HG03066 (cell line): ENCODE measurements at regions not wholly inside any gene's neighbourhood (a gene's known extent, or its start where the extent isn't known, plus 50 kb on each side); places are given as distances from the start of the nearest gene placed in this dataset.

Source experiments
- ATAC-seq: cut with Tn5 transposase; IDR thresholded peaks from one replicate; pipeline ENCODE4 v1.9.1; 2021; ENCODE audit warnings: low read depth; ENCODE audit not compliant: unreplicated experiment

DNA sequence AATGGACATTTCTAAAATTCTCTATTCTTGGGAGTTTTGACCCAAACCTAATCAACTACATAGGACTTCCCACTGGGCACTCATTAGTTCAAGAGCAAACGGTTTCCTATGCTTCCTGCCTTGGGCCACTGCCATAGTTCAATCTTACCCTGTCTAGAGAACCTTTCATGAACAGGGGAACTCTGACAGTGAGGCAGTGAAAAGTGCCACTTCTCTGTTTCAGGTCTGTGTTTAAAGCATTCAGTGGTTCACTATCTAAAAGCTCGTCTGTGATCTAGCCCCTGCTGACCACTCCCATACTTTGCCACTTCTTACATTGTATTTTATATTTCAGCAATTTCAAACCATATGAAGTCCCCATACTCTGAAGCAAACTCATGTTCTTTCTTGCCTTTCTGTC lies 122.7 kb upstream of the IGF1 start:
- ATAC-seq, result no peak

DNA sequence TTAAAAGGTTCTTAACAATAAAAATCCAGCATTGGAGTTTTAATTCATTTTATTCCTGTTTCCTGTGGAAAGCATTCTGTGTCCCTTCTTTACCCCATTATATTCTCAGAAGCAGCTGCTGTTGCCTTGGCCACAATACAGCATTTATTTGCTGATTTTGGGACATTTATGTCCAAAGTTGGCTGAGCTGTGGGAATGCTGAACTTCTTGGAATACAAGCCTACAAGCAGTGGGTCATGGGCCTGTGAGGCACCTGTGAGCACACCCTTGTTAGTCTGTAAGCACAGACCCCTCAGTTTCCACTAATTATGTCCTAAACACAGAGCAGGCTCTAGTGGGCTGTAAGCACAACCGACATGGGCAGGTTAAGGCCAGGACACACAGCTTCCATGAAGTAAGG lies 122.2 kb upstream of the IGF1 start:
- no peak for ATAC-seq

DNA sequence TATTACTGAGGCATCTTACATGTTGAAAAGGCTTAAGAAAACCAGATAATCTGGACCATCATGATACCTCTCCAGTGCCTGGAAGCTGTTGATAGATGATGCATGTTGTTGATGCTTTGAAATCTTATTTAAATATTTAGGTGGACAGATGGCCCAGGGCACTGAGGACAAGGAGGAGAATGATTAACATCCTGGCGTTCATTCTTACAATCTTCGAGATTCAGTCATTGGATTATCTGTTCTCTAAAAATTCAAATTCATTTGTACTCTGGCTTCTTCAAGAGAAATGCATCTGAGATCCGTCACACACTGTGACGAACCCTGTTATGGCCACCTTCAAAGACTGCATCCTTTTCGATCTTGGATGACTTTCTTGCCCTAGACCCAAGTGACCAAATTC lies 121.3 kb upstream of the IGF1 start:
- ATAC-seq, result no peak

DNA sequence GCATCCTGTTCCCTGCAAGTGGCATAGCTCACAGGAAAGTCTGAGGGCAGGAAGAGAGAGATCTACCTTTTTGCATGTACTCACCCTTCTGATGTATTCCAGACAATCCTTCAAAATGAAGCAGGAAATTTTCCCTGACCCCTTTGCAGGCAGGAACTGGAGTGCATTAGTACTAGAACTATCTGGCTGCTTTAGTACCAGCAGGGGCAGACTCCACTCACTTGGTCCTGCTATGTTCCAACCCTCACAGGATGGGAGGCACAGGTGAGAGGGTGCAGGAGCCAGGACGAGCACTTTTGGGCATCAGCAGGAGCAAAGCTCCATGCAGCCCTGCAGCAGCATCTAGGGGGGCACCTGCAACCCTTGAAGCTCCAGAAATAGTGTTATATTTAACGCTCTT lies 116.3 kb upstream of the IGF1 start:
- ATAC-seq, result no peak

DNA sequence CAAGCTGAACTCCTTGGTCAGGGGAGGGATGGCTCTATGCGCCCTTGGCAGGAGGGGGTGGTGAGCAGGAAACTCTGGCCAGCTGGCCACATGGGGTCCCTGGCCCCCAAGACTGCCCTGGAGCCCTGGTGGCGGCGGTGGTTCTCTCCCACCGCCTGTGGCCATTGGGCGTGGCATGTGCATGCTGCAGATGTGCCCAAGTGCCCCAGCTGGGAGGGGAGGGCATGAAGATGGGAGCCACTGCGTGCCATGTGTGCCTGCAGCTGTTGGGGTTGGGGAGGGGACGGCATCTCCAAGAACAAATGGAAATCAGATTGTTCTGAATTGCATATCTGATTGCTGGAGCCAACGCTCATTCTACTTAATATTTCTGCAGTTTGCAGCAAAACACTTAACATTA lies 115.7 kb upstream of the IGF1 start:
- no peak for ATAC-seq

DNA sequence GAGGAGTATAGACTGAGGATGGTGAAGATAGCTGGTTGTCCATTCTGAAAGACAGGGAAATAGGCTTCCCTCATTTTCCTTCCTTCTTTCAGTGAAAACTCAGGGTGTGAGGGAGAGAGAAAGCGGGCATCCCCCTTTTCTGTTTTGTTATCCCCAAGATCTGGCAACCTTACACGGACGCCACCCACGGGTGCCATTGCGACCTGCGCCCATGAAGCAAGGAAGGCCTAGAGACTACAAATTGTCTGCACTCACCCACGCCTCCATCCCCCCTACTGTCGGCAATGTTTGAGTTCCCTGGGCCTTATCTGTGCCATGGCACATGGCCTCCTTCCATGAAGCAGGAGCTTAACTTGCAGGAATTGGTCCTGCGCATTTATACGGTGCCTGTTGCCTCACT lies 115.0 kb upstream of the IGF1 start:
- ATAC-seq, result no peak

DNA sequence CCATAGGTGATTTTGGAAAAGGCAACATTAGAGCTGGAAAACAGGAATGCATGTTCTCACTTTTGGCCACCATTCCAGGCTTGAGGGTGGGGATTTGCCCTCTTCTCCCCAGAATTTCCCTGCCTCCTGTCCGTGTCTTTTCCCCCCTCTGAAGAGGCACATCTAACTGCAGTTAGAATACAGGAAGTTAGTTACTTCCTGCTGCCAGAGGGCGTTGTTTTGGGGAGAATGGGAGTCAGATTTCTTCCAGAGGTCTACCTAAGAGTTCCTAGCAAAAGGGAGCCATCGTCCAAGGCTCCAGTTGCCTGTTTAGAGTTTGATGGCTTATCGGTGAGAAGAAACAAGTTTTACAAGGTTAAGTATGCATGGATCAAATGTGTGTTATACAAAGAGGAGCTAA lies 112.8 kb upstream of the IGF1 start:
- ATAC-seq, result no peak

DNA sequence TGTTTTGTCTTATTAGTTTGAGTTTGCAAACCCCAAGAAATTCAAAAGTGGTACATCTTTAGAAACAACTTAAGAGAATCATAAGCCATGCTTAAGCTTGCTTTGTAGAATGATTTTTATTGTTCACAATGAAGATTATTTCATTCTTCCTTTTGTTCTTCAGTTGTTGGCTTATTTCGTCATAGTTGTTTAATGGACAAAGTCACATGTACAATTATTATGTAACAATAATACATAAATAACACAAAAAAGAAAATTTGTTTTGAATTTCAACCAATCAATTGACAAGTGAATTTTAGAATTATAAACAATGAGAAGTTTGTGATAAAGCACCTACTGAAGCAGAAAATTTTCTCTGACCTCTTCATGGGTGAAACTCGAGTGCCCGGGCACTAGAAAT lies 111.8 kb upstream of the IGF1 start:
- no peak for ATAC-seq

DNA sequence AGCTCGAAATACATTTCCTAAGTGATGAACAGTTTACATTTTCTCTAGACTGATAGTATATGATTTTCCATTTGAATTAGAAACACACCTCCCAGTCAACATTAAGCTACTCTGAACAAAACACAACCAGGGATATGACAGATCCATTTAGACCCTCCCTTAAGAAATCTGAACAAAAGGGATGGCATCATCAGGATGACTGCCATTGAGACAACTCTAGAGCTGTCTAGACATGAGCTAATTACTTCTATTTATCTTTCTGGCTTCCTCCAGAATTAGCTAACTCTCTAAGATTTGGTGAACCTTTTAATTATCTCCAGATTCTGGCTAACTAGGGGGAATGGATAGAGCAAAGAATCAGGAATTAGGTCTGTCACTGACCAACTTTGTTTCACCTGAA lies 92.9 kb upstream of the IGF1 start:
- no peak for ATAC-seq

DNA sequence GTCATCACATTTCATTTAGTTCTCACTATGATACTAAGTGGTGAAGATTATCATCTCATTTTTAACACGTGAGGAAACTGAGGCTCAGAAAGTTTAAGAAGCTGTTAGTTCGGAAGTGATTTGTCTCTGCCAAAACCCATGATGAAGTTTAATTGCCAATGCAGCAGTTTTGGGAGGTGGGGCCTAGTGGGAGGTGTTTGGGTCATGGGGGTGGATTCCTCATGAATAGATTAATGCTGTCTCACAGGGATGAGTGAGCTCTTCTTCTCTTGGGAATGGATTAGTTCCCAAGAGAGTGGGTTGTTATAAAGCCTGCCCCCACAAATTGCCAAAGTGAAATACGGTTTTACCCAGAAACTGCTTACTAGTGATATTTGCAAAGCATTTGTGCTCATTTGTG lies 91.5 kb upstream of the IGF1 start:
- ATAC-seq, result no peak

DNA sequence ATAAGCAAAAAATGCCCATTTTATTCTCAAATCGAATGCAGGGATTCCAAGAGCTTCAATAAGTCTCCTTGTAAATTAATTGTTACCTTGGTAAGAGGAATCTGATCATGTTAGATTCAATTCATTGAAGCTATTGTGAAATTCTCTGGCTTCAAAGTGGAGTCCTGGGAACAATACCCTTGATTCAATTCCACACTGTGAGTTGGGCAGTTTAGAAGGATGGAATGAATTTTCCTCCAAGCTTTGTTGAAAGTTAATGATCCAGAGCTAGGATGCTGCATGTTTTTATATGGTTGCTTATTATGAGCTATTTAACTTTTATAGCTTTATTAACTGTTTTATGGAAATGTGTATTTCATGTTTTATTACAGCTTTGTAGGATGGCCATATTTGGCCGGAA lies 89.9 kb upstream of the IGF1 start:
- ATAC-seq, result no peak

DNA sequence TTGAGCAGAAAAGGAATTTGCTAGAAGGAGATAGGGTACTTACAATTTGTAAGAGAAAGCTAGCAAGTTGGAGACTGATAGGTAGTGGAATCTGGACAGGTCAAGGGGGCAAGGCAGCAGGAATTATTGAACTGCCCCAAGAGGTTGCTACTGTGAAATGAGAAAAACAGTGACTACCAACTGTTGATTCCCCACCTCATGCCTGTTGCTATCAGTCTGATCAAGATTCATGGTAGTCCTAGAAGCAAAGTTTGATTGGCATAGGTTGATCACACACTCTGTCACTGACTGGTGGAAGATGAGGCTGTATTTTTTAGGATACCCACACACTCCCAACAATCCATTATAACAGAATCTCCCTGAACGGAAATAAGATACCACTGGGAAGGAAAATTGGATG lies 89.4 kb upstream of the IGF1 start:
- no peak for ATAC-seq

DNA sequence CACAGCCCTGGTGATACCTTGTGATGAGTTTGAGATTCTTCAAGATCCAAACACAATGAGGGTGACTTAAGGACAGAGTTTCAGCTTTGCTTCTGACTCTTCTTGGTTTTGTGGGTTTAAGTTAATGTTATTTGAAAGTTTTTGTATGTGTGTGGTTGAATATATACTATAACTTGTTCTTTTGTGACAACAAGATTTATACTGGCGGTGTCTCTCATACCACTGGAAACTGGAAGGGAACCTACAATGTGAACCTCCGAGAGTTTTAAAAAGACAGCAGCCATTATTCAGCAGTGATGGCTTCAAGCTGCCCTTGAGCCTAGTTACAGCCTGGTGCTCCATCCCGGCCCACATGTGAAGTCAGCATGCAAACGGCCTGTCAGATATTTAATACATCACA lies 87.9 kb upstream of the IGF1 start:
- no peak for ATAC-seq

DNA sequence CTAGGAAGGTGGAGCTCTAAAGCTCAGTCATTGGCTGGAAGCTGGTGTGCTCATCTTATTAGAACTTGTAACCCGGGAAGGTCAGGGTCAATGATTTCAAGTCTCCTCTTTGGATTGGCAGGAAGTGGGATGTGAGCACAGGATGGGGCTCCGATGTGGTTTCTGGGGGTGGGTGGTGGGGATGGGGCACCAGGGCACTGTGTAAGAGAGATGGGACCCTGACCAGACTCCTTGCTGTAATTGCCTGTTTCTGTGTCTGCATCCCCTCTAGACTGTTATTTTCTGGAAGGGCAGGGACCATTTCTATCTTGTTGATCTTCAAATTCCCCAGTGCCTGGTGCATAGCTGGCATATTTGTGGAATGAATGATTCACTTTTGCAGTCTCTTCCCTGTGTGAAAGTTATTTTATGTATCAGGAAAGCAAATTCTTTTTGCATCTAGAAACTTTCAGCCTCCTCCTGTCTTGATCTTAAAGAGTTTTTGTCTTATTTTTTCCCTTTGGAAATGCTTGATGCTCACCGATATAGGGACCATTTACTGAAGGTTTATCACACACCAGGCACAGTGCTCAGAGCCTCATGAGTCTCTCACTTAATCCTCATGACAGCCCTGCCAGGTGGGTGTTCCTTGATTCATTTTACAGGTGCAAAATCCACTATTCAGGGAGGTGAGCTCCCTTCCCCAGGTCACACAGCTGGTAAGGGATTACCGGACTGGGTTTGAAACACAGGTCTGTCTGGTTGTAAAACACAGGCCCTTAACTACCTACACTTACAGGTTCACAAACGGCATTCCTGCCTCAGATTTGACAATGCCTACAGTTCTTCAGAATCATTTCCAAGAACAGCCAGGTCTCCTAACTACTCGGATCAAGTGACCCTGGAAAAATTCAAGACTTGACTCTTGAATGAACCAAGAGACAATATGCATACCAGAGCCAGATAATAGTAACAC lies 86.9 kb upstream of the IGF1 start:
- ATAC-seq, result no peak

DNA sequence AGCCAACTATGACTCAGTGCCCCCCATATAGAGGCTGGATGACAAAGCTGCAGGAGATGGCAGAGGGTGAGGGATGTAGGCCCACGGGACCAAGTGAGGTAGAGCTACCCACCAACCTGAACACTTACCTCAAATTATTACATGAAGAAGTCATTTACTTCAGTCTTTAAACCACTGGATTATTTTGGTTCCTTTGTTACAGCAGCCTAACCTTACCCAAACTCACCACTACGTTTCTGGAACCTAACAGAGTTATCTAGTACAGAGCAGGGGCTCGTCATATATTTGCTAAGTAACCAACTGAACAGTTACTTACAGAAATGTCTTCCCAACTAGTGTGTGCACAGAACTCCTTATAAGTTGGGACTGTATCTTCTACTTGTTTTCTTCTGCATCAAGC lies 85.2 kb upstream of the IGF1 start:
- ATAC-seq, result no peak

DNA sequence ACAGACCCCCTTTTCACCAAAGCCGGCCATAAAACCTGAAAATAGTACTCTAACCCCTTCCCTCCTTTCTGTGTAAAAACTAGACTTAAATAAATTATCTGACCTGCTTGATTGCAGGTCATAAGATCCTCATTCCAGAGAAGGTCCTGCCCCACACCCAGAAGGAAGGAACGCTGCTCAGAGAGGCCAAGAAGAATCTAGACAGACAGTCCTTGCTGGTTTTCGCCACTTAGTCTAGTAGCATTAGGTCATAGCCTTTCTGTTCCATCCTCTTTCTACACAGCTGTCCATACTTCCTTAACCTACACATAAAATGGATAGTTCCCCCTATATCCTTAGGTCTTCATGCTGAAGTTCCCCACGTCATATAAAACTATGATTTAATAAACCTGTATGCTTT lies 83.7 kb upstream of the IGF1 start:
- ATAC-seq, result no peak

DNA sequence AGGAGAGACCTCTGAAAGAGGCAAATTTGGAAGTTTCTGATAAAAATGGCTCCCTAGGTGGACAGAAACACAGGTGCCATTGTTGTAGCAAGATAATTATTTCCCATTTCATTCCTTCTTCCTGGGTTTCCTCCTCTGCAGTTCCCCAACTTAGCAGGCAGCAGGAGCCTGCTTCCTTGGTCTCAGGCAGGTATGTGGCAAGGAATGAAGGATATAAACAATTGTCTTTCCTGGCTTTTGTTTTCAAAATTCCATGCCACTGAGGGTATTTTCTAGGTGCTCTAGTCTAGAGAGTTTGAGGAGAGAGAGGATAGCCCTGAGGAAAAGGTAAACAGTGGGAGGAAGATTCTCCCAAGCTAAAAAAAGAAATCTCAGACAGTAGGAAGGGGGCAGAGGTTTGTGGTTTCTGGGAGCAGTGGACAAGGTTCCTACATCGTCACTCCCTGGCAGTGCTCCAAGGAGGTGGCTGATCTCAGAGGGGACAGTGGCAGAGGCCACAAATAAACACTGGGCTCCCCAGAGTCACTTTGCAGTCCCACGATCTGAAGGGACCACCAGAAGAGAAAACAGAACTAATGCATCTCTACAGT lies 82.6 kb upstream of the IGF1 start:
- ATAC-seq, result no peak

DNA sequence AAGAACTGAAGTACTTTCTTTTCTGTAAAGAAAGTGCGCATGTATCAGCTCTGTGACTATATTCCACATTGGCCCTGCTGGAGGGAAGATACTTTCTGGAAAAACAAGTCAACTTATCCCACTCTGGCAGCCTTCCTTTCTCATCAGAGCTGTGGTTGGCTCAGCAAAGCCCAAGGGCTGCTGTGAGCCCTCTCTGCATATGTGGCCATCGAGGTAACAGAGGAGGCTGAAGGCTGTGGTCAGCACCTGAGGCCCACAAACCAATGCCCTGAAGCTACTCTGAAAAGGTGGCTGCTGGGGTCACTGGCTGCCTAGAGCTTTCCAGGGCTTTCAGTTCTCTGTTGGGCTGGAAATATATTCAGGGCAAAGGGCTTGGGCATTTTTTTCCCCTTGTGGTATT lies 70.8 kb upstream of the IGF1 start:
- ATAC-seq, result no peak

DNA sequence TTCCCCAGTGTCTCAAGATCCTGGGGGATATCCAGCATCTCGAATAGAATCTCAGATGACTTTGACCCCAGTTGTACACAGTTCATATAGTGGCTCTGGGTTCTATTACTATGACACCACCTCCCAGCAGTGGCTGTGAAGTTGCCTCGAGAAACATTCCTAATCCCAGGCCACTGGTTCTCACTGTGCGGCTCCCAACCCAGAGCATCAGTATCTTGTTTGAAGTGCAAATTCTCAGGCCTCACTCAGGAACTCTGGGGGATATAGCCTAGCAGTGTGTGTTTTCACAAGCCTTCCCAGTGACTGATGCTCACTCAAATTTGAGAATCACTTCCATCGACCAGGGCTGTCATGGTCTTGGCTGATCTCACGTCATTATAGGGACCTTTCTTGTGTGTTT lies 69.3 kb upstream of the IGF1 start:
- no peak for ATAC-seq

DNA sequence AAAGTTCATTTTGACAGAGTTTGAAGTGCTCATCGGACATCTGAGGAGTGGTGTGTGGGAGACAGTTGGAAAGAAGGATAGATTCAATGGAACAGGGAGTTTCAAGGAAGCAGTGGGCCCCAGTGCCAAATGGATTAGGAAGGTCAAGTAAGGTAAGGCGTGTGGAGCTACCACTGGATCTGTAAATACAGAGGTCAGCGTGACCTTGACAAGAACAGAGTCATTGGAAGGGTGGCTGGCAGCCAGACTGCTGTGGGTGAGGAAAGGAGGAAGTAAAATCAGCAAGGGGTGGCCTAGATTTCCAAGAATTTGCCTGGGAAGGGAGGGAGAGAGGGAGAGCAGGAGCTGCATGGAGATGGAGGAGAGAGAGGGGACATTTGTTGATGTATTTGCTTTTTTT lies 68.2 kb upstream of the IGF1 start:
- ATAC-seq, result no peak

DNA sequence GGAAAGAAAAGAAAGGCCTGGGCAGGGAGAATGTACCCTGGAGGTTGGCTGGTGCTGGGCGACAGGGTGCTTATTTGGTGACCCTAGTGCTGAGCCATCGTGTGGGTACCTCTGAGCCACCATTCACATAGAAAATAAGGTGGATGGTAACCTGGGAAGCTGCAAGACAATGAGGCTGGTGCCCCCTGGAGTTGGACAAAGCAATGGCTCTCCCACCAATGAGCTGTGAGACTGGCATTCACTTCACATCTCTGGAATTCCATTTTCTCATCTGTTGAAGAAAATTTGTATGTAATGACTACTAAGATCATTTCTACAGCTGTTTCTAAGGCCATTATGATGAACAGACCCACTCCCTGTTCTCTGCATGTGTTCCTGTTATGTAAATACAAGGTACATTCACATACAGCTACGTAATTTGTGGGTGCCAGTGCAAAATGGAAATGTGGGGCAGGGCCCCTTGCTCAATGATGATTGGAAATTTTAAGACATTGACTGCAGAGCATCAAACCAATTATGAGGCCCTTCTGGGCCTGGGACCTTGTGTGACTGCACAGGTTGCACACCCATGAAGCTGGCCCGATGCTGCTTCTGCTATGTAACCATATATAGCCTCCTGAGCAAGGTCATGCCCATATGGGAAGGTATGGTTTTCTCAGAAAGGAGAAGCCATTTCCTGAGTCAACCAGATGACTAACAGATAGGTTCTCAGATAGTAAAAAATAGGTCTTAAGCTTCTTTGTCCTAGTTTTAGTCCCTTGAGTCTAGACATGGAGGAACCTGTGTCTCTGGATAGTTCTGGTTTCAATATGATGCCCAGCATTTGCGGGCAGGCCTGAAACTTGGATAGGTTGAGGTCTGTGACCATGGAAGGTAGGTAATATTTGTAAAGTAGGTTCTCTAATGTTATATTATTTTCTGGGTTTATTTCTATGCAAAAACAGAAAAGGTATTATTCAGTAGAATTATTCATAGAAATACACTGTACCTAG lies 63.4 kb upstream of the IGF1 start:
- ATAC-seq, result no peak
